Neural crest cell (in vitro differentiated cells): ENCODE measurements at regions not wholly inside any gene's neighbourhood (a gene's known extent, or its start where the extent isn't known, plus 50 kb on each side); places are given as distances from the start of the nearest gene placed in this dataset.

Experiments
- DNase-seq: peaks from one replicate; pipeline ENCODE4 v3.0.0; 2021; ENCODE audit warnings: low read depth, mixed read lengths, low spot score
- H3K27ac Mint-ChIP-seq: one replicate; pipeline ENCODE4 v1.8.0; 2021; ENCODE audit warnings: mild to moderate bottlenecking, mixed read lengths; ENCODE audit not compliant: unreplicated experiment
- H3K27me3 Mint-ChIP-seq: 2 replicates; pipeline ENCODE4 v1.8.0; 2021; ENCODE audit warnings: low read depth, mild to moderate bottlenecking, mixed read lengths
- H3K36me3 Mint-ChIP-seq: 2 replicates; pipeline ENCODE4 v1.8.0; 2021; ENCODE audit warnings: low read depth, mild to moderate bottlenecking, mixed read lengths
- H3K4me1 Mint-ChIP-seq: 2 replicates; pipeline ENCODE4 v1.8.0; 2021; ENCODE audit warnings: mixed read lengths
- H3K4me3 Mint-ChIP-seq: one replicate; pipeline ENCODE4 v1.8.0; 2021; ENCODE audit warnings: mild to moderate bottlenecking, mixed read lengths
- H3K9me3 Mint-ChIP-seq: 2 replicates; pipeline ENCODE4 v1.8.0; 2021; ENCODE audit warnings: mixed read lengths
- CTCF ChIP-seq: fragments of 200-600 bp; sonication (generic); conservative IDR thresholded peaks from 2 replicates; pipeline ENCODE4 v1.5.0; 2021; ENCODE audit warnings: antibody characterized with exemption, mild to moderate bottlenecking

GRCh38 chr17:54255696-54256095 is 433.0 kb downstream of the KIF2B start:
- Mint-ChIP-seq H3K4me3 (no peak overlapping the region), H3K9me3 (no peaks in the 10 kb centered on the region), H3K4me1 (no peaks in the 10 kb centered on the region), H3K27ac (no peak overlapping the region), H3K36me3 (no peaks in the 10 kb centered on the region), H3K27me3 (no peaks in the 10 kb centered on the region)
- DNase-seq, result no peak
- TF ChIP-seq CTCF, result no peak

DNA sequence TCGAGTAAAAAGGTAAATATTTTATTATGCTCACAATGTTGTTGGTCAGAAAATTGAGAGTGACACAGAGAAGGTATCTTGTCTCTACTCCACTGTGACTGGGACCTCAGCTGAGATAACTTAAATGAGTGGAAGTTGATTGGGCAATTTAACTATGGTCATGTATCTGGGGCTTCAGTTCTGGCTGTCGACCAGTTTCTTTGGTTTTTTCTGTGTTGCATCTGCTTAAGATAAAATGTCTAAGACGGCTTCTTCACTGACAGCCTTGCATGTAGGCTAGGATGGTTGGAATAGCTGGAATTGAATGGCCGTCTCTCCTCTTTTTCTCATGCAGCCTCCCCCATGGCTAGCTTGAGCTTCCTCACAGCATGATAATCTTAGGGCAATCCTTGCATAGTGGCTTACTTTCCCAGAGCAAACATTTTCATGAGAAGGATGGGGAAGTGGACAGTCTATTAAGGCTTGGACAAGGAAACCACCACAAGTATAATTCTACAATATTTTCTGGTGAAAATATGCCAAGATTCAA is 433.7 kb downstream of the KIF2B start:
- Mint-ChIP-seq H3K27me3 (no peaks in the 10 kb centered on the region), H3K4me3 (no peak overlapping the region), H3K36me3 (no peaks in the 10 kb centered on the region), H3K9me3 (no peaks in the 10 kb centered on the region), H3K27ac (no peak overlapping the region), H3K4me1 (no peaks in the 10 kb centered on the region)
- DNase-seq, result no peak
- no peak for TF ChIP-seq CTCF

- H3K4me1 Mint-ChIP-seq, result no peaks in the 10 kb centered on the region
- TF ChIP-seq CTCF, result no peak
- H3K27me3 Mint-ChIP-seq, result no peaks in the 10 kb centered on the region
- DNase-seq, result no peak
- H3K36me3 Mint-ChIP-seq, result no peaks in the 10 kb centered on the region
- H3K9me3 Mint-ChIP-seq, result no peaks in the 10 kb centered on the region
- no peak overlapping the region for H3K4me3 Mint-ChIP-seq
- H3K27ac Mint-ChIP-seq, result no peak overlapping the region
Observed at GRCh38 chr17:54257440-54257839, 434.7 kb downstream of the KIF2B start.

GRCh38 chr17:54259476-54259875 is 436.7 kb downstream of the KIF2B start:
- H3K9me3 Mint-ChIP-seq, result peaks cover 4% of the 10 kb centered on the region
- H3K4me1 Mint-ChIP-seq, result no peaks in the 10 kb centered on the region
- H3K27ac Mint-ChIP-seq, result no peak overlapping the region
- H3K36me3 Mint-ChIP-seq, result peaks cover under 1% of the 10 kb centered on the region
- H3K4me3 Mint-ChIP-seq, result no peak overlapping the region
- no peak for TF ChIP-seq CTCF
- DNase-seq, result no peak
- H3K27me3 Mint-ChIP-seq, result no peaks in the 10 kb centered on the region

DNA sequence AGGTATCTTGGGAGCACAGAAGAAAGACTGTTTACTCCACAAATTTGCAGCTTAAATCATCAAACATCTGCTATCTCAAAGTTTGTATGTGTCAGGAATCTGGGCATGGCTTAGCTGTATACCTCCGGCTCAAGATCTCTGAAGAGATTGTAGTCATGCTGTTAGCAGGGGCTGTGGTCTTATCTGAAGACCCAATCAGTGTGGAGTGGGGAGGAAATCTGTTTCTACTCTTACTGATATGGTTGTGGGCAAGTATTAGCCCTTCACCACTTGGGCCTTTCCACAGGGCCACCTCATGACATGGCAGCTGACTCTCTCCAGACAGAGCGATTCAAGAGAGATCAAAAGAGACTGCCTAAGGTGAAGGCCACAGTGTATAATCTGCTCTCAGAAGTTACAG is 438.7 kb downstream of the KIF2B start:
- no peaks in the 10 kb centered on the region for H3K4me1 Mint-ChIP-seq
- H3K36me3 Mint-ChIP-seq, result peaks cover 6% of the 10 kb centered on the region
- no peak overlapping the region for H3K27ac Mint-ChIP-seq
- no peak for TF ChIP-seq CTCF
- no peak overlapping the region for H3K4me3 Mint-ChIP-seq
- no peaks in the 10 kb centered on the region for H3K27me3 Mint-ChIP-seq
- peaks cover 12% of the 10 kb centered on the region for H3K9me3 Mint-ChIP-seq
- DNase-seq, result no peak

DNA sequence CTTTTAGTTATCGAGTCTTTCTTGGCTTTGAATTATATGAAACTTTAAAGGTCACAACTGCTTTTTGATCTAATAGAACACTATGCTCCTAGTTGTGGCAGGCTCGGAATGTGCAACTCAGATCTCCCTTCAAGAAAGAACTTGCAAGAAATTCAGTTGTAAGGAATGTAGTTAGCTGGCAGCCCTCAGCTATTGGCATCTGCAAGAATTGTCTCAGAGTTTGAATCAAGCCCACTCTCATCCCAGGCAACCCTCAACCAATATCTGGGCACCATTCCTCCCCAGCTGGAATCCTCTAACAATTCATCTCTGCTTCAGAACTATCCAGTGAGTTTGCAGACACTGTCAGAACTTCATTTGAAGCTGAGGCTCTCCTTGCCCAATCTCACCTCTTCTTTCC is 447.2 kb downstream of the KIF2B start:
- no peak overlapping the region for H3K4me3 Mint-ChIP-seq
- peaks cover 7% of the 10 kb centered on the region for H3K9me3 Mint-ChIP-seq
- no peak for DNase-seq
- no peak for TF ChIP-seq CTCF
- peaks cover 3% of the 10 kb centered on the region for H3K36me3 Mint-ChIP-seq
- H3K4me1 Mint-ChIP-seq, result no peaks in the 10 kb centered on the region
- H3K27me3 Mint-ChIP-seq, result no peaks in the 10 kb centered on the region
- no peak overlapping the region for H3K27ac Mint-ChIP-seq
